ENCODE measurements at regions not wholly inside any gene's neighbourhood (a gene's known extent, or its start where the extent isn't known, plus 50 kb on each side); places are given as distances from the start of the nearest gene placed in this dataset.

- no peak for TF ChIP-seq CTCF (conservative IDR thresholded peaks at IDR 0.05)
- TF ChIP-seq EZH2 (IDR thresholded peaks at IDR 0.05; ENCODE audit: low read depth): no peak
Observed at GRCh38 chrX:20319054-20319453, 52.3 kb upstream of the RPS6KA3 start.

Data from PC-9 (cell line).